ENCODE measurements at regions not wholly inside any gene's neighbourhood (a gene's known extent, or its start where the extent isn't known, plus 50 kb on each side); places are given as distances from the start of the nearest gene placed in this dataset.
A peak's percentile ranks its signal among the peaks of the same experiment; 100 is the strongest.
"Not testable (repeated sequence)": the region's sequence is repeated elsewhere in the genome, so short reads cannot be mapped to it uniquely, and the experiment has no call there.

DNA sequence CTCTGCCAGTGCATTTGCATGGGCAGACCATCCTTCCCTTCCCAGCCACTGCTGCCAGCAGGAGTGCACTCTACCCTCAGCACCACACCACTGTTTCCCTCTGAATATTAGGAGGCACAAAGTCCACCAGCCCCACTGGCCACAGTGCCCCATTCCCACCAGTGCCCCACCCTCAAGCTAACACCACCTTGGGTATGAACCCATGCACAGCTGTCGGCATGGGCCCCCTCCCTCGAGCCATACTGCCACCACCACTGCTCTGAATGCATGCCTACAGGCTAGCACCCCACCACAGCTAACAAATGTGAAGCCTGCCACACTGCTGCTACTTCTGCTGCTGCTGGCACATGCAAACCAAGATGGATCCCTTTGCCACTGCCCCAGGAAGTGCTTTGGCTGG lies 810.4 kb downstream of the TRAM1L1 start:
- DNase-seq = no peak

GRCh38 chr4:116272336-116272735 lies 813.0 kb downstream of the TRAM1L1 start:
- DNase-seq = no peak

GRCh38 chr4:116260931-116261330 lies 824.4 kb downstream of the TRAM1L1 start:
- not testable (repeated sequence) for DNase-seq

DNA sequence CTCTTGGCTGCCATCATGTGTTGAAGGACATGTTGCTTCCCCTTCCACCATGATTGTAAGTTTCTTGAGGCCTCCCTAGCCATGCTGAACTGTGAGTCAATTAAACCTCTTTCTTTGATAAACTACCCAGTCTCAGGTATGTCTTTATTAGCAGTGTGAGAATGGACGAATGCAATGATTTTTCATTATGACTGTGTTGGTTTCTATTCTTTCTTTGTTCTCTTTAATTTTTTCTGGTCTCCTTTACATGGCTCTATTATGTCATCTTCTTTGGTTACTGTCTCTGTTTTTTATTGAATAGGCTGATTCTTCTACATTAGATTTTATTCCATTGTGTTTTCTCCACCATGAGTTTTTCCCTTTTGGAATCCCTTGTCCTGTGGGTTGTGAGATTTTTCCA lies 840.6 kb downstream of the TRAM1L1 start:
- DNase-seq = no peak

GRCh38 chr4:116243431-116243830 lies 841.9 kb downstream of the TRAM1L1 start:
- DNase-seq = no peak

- DNase-seq = no peak
These were observed 851.4 kb downstream of the TRAM1L1 start for GRCh38 chr4:116233971-116234370.

GRCh38 chr4:116231999-116232398 lies 853.4 kb downstream of the TRAM1L1 start:
- not testable (repeated sequence) for DNase-seq

GRCh38 chr4:116229420-116229819 lies 856.0 kb downstream of the TRAM1L1 start:
- DNase-seq = no peak

DNA sequence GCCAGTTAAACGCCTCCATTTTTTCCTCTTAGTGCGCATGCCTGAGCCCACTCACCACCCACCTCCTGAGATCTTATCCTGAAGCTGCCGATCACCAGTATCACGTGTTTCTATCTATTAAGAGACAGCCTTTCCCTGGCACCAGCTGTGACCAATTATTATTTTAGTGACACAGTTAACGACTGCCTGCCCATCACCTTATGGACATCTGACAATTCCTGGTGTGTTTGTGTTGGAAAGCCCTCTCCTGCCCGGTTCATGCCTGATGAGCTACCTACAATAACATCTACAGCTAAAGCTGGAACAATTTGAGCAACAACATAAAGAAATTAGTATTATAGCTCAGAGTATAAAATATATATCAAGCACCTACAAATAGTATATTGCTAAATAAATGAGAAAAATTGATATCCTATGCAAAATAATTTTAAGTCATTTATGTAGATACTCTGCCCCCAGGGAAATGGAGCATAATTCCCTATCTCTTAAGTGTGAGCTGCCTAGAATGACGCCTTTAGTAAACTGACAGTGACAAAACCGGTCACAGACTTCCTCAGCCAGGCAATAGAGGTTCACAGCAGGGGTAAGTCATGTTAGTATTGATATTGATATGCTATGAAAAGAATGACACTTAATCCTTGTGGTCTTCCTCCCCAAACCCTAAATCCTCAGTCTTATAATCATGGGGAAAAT lies 862.2 kb downstream of the TRAM1L1 start:
- DNase-seq = no peak

- DNase-seq = no peak
These were observed 867.6 kb downstream of the TRAM1L1 start for GRCh38 chr4:116217781-116218180.

- no peak for DNase-seq
These were observed 869.8 kb downstream of the TRAM1L1 start for GRCh38 chr4:116215622-116216021.

DNA sequence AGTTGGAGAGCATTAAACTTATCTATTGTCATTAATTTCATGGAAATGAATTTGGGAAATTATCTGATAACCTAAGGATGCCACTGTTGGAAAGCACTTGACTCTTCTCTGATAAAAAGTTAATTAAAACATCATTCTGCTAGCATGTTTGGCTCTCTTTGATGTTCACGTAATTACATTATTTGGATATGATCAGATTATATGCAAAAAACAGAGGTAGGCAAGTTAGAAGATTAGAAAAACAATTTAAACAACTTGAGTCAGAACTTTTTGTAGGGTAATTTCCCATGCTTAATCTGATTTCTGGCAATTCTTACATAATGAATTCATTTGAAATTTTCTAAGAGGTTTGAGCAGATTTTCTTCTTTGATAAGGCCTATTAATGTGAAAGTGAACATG lies 882.9 kb downstream of the TRAM1L1 start:
- DNase-seq = no peak

GRCh38 chr4:116197317-116197809 lies 888.0 kb downstream of the TRAM1L1 start:
- DNase-seq = no peak

DNA sequence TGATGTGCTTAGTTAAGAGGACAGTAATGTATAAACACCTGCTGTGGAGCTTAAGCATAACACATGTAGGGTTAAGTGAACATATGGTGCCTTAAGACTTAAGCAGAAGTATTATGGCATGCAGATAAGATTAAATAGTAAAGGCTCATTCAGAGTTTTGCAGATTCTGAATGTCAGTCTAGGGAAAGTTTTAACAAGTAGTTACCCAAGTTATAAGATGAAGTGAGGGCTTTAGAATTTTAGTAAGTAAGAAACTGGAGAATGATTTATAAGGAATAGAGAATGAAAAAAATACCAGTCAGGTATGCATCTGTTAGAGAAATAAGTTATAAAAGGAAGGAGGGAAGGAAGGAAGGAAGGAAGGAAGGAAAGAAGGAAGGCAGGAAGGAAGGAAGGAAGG lies 902.1 kb downstream of the TRAM1L1 start:
- DNase-seq = no peak

DNA sequence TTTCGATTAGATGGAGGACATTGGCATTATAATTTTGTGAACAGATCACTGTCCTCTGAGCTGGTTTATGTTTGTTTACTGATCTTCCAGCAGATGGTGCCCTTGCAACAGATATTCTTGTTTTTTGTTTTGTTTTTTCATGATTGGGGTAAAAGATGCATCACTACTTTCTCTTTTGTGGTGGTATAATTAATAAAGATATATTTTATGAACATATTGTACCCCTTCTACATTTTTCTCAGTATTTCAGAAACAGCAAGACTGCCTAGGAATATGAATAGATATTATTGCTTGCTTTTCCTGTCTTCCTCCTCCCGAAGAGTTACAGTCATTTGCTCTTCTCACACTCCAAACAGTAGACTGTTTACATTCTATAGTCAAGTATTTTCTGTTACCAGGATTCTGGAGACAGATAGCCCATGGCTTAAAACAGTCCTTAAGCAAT lies 905.2 kb downstream of the TRAM1L1 start:
- peak; percentile 17 for DNase-seq

- DNase-seq = not testable (repeated sequence)
These were observed 934.0 kb downstream of the TRAM1L1 start for GRCh38 chr4:116151371-116151770.

- DNase-seq = no peak
These were observed 935.2 kb downstream of the TRAM1L1 start for GRCh38 chr4:116150152-116150551.

DNA sequence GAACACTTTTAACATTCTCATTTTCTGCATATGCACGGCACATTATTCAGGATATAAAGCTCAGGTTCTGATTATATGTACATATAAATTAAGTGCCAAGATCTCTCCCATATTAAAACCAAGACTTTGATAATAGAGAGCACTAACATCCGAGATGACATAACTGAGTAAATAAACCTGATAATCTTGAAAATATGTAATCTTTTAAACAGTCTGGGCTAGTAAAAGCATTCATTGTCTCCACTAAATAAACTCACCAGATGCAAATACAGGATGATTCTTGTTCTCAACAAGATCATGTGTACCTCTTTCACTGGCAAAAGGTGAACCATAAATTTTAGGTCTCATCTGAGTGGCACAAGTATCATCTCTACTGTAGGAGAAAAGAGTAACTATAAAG lies 942.2 kb downstream of the TRAM1L1 start:
- DNase-seq = no peak

- no peak for DNase-seq
These were observed 952.4 kb downstream of the TRAM1L1 start for GRCh38 chr4:116132946-116133345.

DNA sequence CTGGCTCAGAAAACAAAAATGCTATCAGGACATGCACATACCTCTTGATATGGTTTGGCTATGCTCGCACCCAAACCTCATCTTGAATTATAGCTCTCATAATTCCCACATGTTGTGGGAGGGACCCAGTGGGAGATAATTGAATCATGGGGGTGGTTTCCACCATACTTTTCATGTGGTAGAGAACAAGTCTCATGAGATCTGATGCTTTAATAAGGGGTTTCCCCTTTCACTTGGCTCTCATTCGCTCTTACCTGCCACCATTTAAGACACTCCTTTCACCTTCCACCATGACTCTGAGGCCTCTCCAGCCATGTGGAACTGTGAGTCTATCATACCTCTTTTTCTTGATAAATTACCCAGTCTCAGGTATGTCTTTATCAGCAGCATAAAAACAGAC lies 958.6 kb downstream of the TRAM1L1 start:
- DNase-seq = no peak

DNA sequence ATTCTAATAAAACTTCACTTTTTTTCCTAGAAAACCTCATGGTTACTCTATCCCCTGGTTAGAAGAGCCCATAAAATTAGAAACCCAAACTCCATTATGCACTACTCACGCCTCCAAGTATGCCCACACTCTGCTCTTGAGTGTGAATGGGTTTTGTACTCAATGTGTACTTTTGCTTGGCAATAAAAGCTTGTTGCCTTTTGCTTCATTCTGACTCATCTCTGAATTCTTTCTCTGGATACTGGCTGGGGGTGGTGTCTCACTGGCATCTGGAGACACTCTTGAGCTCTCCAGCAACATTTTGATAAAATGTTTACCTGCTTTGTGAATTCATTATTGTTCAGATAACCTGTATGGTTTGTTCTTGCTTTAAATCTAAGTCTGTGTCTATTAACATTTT lies 963.3 kb downstream of the TRAM1L1 start:
- no peak for DNase-seq

DNA sequence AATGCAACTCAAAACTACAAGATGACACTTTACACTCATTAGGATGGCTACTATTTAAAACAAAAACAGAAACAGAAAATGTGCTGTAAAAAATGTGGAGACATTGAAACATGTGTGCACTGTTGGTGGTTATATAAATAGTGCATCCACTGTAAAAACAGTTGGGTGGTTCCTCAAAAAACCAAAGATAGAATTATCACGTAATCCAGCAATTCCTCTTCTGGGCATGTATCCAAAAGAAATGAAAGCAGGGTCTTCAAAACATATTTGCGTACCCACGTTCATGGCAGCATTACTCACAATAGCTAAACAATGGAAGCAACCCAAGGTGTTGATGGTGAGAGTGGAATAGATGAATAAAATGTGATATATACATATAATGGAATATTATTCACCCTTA lies 967.2 kb downstream of the TRAM1L1 start:
- DNase-seq = no peak

GRCh38 chr4:116112861-116113260 lies 972.5 kb downstream of the TRAM1L1 start:
- not testable (repeated sequence) for DNase-seq

DNA sequence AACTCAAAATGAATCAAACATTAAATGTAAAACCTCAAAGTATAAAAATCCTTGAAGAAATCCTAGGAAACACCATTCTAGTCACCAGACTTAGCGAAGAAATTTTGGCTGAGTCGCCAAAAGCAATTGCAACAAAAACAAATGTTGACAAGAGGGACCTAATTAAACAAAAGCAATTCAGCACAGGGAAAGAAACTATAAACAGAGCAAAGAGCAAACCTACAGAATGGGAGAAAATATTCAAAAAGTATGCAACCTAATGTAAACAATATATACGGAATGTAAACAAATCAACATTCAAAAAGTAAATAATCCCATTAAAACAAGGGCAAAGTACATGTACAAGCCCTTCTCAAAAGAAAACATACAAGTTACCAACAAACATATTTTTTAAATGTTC lies 974.7 kb downstream of the TRAM1L1 start:
- no peak for DNase-seq

DNA sequence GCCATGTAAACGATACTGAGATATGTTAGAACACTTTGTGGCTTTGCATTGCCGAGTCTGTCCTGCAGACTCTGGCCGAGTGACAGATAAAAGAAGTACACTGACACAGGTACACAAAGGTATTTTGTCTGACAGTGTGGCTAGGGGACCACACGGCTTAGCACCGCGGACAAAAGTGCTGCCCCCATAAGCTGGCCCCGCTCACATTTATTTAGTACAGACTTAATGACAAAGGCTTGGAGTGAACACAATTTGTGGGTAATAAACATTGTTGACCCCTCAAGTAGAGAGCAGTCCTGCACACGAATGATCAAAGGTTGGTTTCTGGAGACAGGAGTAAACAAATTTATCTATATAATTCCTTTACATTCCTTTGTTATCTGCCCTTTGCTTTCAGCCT lies 976.8 kb downstream of the TRAM1L1 start:
- no peak for DNase-seq
